ENCODE measurements at regions not wholly inside any gene's neighbourhood (a gene's known extent, or its start where the extent isn't known, plus 50 kb on each side); places are given as distances from the start of the nearest gene placed in this dataset.
"Not testable (repeated sequence)": the region's sequence is repeated elsewhere in the genome, so short reads cannot be mapped to it uniquely, and the experiment has no call there.

DNA sequence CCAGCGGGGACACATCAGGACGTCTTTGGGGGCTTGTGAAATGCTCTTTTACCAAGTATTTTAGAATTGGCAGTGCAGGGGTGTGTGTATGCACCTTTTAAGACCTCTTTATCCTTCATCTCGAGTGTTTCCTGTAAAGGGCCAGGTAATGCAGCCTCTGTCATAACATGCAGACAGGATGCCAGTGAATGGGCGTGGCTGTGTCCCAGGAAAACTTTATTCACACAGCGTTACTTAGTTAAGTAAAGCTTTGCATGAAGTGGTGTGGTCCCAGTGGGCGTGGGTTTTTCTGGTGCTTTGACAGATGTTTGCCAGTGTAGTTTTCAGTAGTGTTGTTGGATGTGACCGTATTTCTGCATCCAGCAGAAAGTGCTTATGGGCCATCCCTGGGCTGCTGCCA is 70.3 kb upstream of the FAN1 start:
- Mint-ChIP-seq H3K4me1 (peaks cover 32% of the 10 kb centered on the region), H3K27ac (peak overlapping the region; percentile 43), H3K36me3 (peaks cover 21% of the 10 kb centered on the region)
- ATAC-seq (ENCODE audit: low read depth); DNase-seq; H3K27me3 Mint-ChIP-seq; H3K4me3 Mint-ChIP-seq; POLR2A ChIA-PET; H3K9me3 Mint-ChIP-seq: not testable (repeated sequence)

DNA sequence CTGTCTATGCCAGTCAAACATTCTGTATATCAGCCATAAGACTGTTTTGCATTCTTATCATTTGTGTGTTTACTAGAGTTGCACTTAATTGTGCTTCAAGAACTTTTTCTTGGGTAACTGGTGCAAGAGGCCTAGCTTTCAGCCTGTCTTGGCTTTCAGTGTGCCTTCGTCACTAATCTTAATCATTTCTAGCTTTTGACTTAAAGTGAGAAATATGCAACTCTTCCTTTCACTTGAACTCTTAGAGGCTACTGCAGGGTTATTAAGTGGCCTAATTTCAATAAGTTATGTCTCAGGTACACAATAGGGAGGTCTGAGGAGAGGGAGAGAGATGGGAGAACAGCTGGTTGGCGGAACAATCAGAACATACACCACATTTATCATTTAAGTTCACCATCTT is 62.1 kb upstream of the FAN1 start:
- peak overlapping the region; percentile 55 for H3K27ac Mint-ChIP-seq
- H3K27me3 Mint-ChIP-seq; H3K9me3 Mint-ChIP-seq; DNase-seq; POLR2A ChIA-PET; ATAC-seq (ENCODE audit: low read depth): not testable (repeated sequence)
- H3K4me3 Mint-ChIP-seq, result peak overlapping the region; percentile 1
- peaks cover 47% of the 10 kb centered on the region for H3K36me3 Mint-ChIP-seq
- peaks cover 34% of the 10 kb centered on the region for H3K4me1 Mint-ChIP-seq

DNA sequence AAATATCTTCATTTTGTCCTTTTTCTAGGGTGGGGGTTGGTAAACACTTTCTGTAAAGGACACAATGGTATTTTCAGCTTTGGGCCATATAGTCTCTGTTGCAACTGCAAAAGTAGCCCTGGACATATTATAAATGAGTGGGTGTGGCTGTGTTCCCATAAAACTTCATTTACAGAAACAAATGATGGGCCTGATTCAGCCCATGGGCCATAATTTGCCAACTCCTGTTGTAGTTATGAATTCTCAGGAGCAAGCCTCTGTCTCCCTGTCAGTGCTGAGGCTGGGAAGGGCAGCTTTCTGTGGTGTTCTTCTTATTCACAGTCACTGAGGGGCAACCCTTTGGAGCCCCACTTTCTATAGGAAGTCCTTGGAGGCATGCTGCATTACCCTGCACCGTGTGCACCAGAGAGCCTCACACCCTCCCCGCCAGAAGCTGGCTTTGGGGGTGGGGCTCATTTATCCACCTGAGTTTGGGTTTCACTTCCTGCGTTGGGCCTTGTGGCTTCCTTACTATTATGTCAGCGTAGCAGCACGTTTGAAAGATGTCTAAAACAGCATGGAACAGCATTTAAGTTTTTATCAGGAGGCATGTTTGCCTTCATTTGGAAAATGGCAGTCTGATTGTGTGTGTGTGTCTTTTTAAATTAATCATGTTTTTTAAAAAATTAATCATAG is 60.8 kb upstream of the FAN1 start:
- ATAC-seq (ENCODE audit: low read depth) (peak; percentile 99), DNase-seq (peak; percentile 38)
- H3K27me3 Mint-ChIP-seq, POLR2A ChIA-PET, H3K9me3 Mint-ChIP-seq: not testable (repeated sequence)
- H3K4me3 Mint-ChIP-seq, result peak overlapping the region; percentile 49
- peak overlapping the region; percentile 65 for H3K27ac Mint-ChIP-seq
- H3K36me3 Mint-ChIP-seq, result peaks cover 55% of the 10 kb centered on the region
- peaks cover 34% of the 10 kb centered on the region for H3K4me1 Mint-ChIP-seq

DNA sequence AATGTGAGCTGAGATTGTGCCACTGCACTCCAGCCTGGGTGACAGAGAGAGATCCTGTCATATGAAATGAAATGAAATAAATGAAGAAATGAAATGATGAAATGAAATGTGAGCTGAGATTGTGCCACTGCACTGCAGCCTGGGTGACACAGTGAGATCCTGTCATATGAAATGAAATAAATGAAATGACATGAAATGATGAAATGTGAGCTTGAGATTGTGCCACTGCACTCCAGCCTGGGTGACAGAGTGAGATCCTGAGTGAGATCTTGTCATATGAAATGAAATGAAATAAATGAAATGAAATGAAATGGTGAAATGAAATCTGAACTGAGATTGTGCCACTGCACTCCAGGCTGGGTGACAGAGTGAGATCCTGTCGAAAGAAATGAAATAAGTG is 58.2 kb upstream of the FAN1 start:
- not testable (repeated sequence) for H3K27me3 Mint-ChIP-seq; H3K27ac Mint-ChIP-seq; H3K4me3 Mint-ChIP-seq; H3K9me3 Mint-ChIP-seq; ATAC-seq (ENCODE audit: low read depth); DNase-seq
- POLR2A ChIA-PET, result interaction anchor here (0.6 kb wide), 1 partner anchor 299 kb away, joined by 4 read pairs; no protein-coding TSS in a partner anchor
- peaks cover 29% of the 10 kb centered on the region for H3K4me1 Mint-ChIP-seq
- peaks cover 49% of the 10 kb centered on the region for H3K36me3 Mint-ChIP-seq

All from activated naive CD8-positive, alpha-beta T cell treated with anti-CD3 and anti-CD28 coated beads, Interleukin-2, amount 10 ng/mL, durations not matched to agents 7 days and 5 days (primary cell).